ENCODE measurements at regions not wholly inside any gene's neighbourhood (a gene's known extent, or its start where the extent isn't known, plus 50 kb on each side); places are given as distances from the start of the nearest gene placed in this dataset.

DNA sequence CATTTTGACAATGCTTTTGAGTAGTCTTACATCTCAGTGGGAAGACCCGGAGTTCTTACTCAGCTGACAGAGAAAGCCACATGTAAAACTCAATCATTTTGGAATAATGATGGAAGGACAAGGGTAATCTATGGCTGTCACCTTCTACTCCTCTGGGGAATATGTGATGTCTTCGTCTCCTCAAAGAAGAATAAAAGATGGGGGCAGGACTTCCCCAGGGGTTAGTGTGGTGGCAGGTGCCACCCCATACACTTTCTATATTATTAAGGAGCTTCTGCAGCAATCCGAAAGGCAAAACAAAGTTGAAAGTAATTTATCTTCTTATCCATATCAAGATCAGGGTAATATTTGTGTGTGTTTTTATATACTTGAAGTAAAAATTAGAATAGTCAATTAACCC, 180.4 kb upstream of the TOPAZ1 start:
- H3K27ac ChIP-seq (replicated peaks): no peak overlapping the region
- H3K4me3 ChIP-seq (replicated peaks; ENCODE audit: insufficient read depth, low read length): no peak overlapping the region
- TF ChIP-seq, protein P1, sequence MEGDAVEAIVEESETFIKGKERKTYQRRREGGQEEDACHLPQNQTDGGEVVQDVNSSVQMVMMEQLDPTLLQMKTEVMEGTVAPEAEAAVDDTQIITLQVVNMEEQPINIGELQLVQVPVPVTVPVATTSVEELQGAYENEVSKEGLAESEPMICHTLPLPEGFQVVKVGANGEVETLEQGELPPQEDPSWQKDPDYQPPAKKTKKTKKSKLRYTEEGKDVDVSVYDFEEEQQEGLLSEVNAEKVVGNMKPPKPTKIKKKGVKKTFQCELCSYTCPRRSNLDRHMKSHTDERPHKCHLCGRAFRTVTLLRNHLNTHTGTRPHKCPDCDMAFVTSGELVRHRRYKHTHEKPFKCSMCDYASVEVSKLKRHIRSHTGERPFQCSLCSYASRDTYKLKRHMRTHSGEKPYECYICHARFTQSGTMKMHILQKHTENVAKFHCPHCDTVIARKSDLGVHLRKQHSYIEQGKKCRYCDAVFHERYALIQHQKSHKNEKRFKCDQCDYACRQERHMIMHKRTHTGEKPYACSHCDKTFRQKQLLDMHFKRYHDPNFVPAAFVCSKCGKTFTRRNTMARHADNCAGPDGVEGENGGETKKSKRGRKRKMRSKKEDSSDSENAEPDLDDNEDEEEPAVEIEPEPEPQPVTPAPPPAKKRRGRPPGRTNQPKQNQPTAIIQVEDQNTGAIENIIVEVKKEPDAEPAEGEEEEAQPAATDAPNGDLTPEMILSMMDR (IDR thresholded peaks at IDR 0.05; ENCODE audit: insufficient read depth, low read length): no peak
- TF ChIP-seq POLR2AphosphoS5 (IDR thresholded peaks at IDR 0.05; ENCODE audit: low read depth): no peak
- no peak for TF ChIP-seq GABPA (IDR thresholded peaks at IDR 0.05; ENCODE audit: low read depth)
- no peak for TF ChIP-seq REST (IDR thresholded peaks at IDR 0.05; ENCODE audit: insufficient replicate concordance, low read depth)
- TF ChIP-seq SPI1 (IDR thresholded peaks at IDR 0.05; ENCODE audit: borderline replicate concordance, low read depth): no peak
- peaks cover 2% of the 10 kb centered on the region for H3K27me3 ChIP-seq (ENCODE audit: insufficient read depth, poor library complexity, severe bottlenecking)
- DNase-seq (ENCODE audit: low read depth in 1 of 2, low spot score in 1 of 2): no peak

GRCh38 chr3:44061961-44062360, 179.7 kb upstream of the TOPAZ1 start:
- Histone ChIP-seq H3K4me3 (replicated peaks; ENCODE audit: insufficient read depth, low read length) (no peak overlapping the region), H3K27me3 (ENCODE audit: insufficient read depth, poor library complexity, severe bottlenecking) (peaks cover 2% of the 10 kb centered on the region), H3K27ac (replicated peaks) (no peak overlapping the region)
- no peak for TF ChIP-seq SPI1 (IDR thresholded peaks at IDR 0.05; ENCODE audit: borderline replicate concordance, low read depth)
- TF ChIP-seq, protein P1 (IDR thresholded peaks at IDR 0.05; ENCODE audit: insufficient read depth, low read length): no peak
- TF ChIP-seq POLR2AphosphoS5 (IDR thresholded peaks at IDR 0.05; ENCODE audit: low read depth): no peak
- no peak for TF ChIP-seq GABPA (IDR thresholded peaks at IDR 0.05; ENCODE audit: low read depth)
- TF ChIP-seq REST (IDR thresholded peaks at IDR 0.05; ENCODE audit: insufficient replicate concordance, low read depth): no peak
- no peak for DNase-seq (ENCODE audit: low read depth in 1 of 2, low spot score in 1 of 2)

- DNase-seq (ENCODE audit: low read depth in 1 of 2, low spot score in 1 of 2): no peak
- Histone ChIP-seq H3K27me3 (ENCODE audit: insufficient read depth, poor library complexity, severe bottlenecking) (peaks cover 2% of the 10 kb centered on the region), H3K27ac (replicated peaks) (no peak overlapping the region), H3K4me3 (replicated peaks; ENCODE audit: insufficient read depth, low read length) (no peak overlapping the region)
- TF ChIP-seq, protein P1 (IDR thresholded peaks at IDR 0.05; ENCODE audit: insufficient read depth, low read length): no peak
- TF ChIP-seq SPI1 (IDR thresholded peaks at IDR 0.05; ENCODE audit: borderline replicate concordance, low read depth) (no peak), REST (IDR thresholded peaks at IDR 0.05; ENCODE audit: insufficient replicate concordance, low read depth) (no peak), GABPA (IDR thresholded peaks at IDR 0.05; ENCODE audit: low read depth) (no peak), POLR2AphosphoS5 (IDR thresholded peaks at IDR 0.05; ENCODE audit: low read depth) (no peak)
Measured at GRCh38 chr3:44065311-44066094, 176.2 kb upstream of the TOPAZ1 start.

All from HL-60 (cell line).